ENCODE measurements at regions not wholly inside any gene's neighbourhood (a gene's known extent, or its start where the extent isn't known, plus 50 kb on each side); places are given as distances from the start of the nearest gene placed in this dataset.

DNA sequence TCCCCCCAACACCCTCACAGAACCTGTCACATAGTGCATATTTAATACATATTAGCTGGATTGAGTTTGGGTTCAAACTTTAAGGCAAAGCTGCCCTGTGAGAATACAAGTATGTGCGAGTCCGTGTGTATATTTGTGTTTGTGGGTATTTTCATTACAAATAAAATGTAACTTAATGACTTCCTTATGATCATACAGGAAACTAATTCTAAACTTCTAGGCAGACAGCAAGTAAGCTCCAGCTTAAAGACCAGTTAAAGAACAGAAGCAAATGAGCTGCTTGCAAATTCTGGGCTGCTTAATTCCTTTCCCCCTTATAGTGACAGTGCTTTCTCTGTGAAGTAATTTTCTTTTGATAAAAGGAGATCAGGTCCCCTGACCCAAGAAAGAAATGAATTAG, 437.6 kb downstream of the TTLL7 start:
- no peak for TF ChIP-seq CTCF (IDR thresholded peaks at IDR 0.05)
- Histone ChIP-seq H3K4me3 (no peak overlapping the region), H3K27ac (no peak overlapping the region), H3K9me3 (no peaks in the 10 kb centered on the region), H3K27me3 (replicated peaks; ENCODE audit: insufficient read depth) (no peaks in the 10 kb centered on the region), H3K36me3 (no peaks in the 10 kb centered on the region), H3K4me1 (ENCODE audit: control insufficient read depth in 1 of 2, low read depth in 2 of 2) (peaks cover 5 to 16% of the 10 kb centered on the region in 2 donors)
- DNase-seq (ENCODE audit: low spot score) = no peak
- no peak for ATAC-seq (ENCODE audit: insufficient number of reproducible peaks, low FRiP score, low read depth)

DNA sequence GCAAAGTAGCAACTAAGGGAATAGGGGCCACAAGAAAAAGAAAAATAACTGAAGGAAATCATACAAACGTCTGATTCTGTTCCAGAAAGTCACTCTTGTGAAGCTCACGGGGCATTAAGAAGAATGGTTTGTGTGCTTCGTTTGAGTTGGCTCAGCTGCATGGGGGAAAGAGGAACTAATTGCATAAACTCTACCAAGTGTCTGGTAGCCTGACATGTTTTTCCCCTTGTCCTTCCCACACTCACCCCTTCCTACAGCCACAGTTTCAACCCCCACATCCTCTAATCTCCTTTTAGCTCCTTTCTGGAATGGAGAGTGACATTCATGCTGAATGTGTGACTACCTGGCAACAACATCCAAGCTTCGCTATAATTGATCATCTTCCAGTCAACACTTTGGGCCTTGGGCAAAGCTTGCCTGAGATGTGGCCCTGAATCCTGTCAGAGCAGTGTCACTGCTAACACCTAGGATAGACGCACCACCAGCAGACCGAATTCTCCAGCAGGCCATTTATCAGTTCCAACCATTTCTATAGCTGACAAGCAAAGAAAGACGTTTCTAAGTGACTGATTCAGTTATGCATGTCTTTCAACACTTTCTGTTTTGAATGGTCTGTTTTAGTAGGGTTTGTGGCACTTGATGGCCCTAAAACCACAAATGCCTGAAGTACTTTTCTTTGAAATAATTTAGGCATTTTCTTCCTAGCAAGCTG, 439.6 kb downstream of the TTLL7 start:
- no peak for TF ChIP-seq CTCF (IDR thresholded peaks at IDR 0.05)
- DNase-seq (ENCODE audit: low spot score) = no peak

GRCh38 chr1:83555871-83556270, 443.1 kb downstream of the TTLL7 start:
- no peaks in the 10 kb centered on the region for H3K36me3 ChIP-seq
- H3K4me3 ChIP-seq = peak overlapping the region; percentile 57
- no peaks in the 10 kb centered on the region for H3K9me3 ChIP-seq
- H3K4me1 ChIP-seq (ENCODE audit: control insufficient read depth in 1 of 2, low read depth in 2 of 2) = peaks cover 24 to 55% of the 10 kb centered on the region in 2 donors
- ATAC-seq (ENCODE audit: insufficient number of reproducible peaks, low FRiP score, low read depth) = no peak
- no peak for DNase-seq (ENCODE audit: low spot score)
- no peaks in the 10 kb centered on the region for H3K27me3 ChIP-seq (replicated peaks; ENCODE audit: insufficient read depth)
- H3K27ac ChIP-seq = peak overlapping the region; percentile 42 to 69
- no peak for TF ChIP-seq CTCF (IDR thresholded peaks at IDR 0.05)

More for the DNA sequence above, 439.6 kb downstream of the TTLL7 start:
- no peak for ATAC-seq (ENCODE audit: insufficient number of reproducible peaks, low FRiP score, low read depth)
- Histone ChIP-seq H3K4me1 (ENCODE audit: control insufficient read depth in 1 of 2, low read depth in 2 of 2) (peaks cover 19 to 32% of the 10 kb centered on the region in 2 donors), H3K4me3 (no peak overlapping the region), H3K9me3 (no peaks in the 10 kb centered on the region), H3K27me3 (replicated peaks; ENCODE audit: insufficient read depth) (no peaks in the 10 kb centered on the region), H3K36me3 (no peaks in the 10 kb centered on the region), H3K27ac (no peak overlapping the region)

GRCh38 chr1:83554174-83554573, 444.8 kb downstream of the TTLL7 start:
- H3K9me3 ChIP-seq = no peaks in the 10 kb centered on the region
- DNase-seq (ENCODE audit: low spot score) (no peak), ATAC-seq (ENCODE audit: insufficient number of reproducible peaks, low FRiP score, low read depth) (no peak)
- no peak for TF ChIP-seq CTCF (IDR thresholded peaks at IDR 0.05)
- H3K27ac ChIP-seq = peak overlapping the region; percentile 59 to 69
- no peak overlapping the region for H3K4me3 ChIP-seq
- no peaks in the 10 kb centered on the region for H3K36me3 ChIP-seq
- H3K27me3 ChIP-seq (replicated peaks; ENCODE audit: insufficient read depth) = no peaks in the 10 kb centered on the region
- peaks cover 24 to 61% of the 10 kb centered on the region in 2 donors for H3K4me1 ChIP-seq (ENCODE audit: control insufficient read depth in 1 of 2, low read depth in 2 of 2)

- no peaks in the 10 kb centered on the region for H3K36me3 ChIP-seq
- H3K27ac ChIP-seq = no peak overlapping the region
- no peaks in the 10 kb centered on the region for H3K9me3 ChIP-seq
- no peak overlapping the region for H3K4me3 ChIP-seq
- ATAC-seq (ENCODE audit: insufficient number of reproducible peaks, low FRiP score, low read depth) (no peak), DNase-seq (ENCODE audit: low spot score) (no peak)
- TF ChIP-seq CTCF (IDR thresholded peaks at IDR 0.05) = no peak
- H3K27me3 ChIP-seq (replicated peaks; ENCODE audit: insufficient read depth) = no peaks in the 10 kb centered on the region
- peaks cover 19 to 51% of the 10 kb centered on the region in 2 donors for H3K4me1 ChIP-seq (ENCODE audit: control insufficient read depth in 1 of 2, low read depth in 2 of 2)
Observed at GRCh38 chr1:83552820-83553219, 446.1 kb downstream of the TTLL7 start.

Measured in thoracic aorta (tissue), 2 donors.